CD14-positive monocyte (primary cell): ENCODE measurements at regions not wholly inside any gene's neighbourhood (a gene's known extent, or its start where the extent isn't known, plus 50 kb on each side); places are given as distances from the start of the nearest gene placed in this dataset.

Experiments used
- DNase-seq, 3 donors: peaks; one replicate each; pipeline ENCODE4 v3.0.0-alpha.2; 2011 to 2022
- H2AFZ ChIP-seq: 2 replicates; pipeline ENCODE4 v1.6.0; 2012; ENCODE audit warnings: mild to moderate bottlenecking, low read depth, low read length, inconsistent platforms; ENCODE audit not compliant: insufficient read depth, poor library complexity, severe bottlenecking
- H3K27ac ChIP-seq, 2 donors: 1 replicate in 1 of 2; 2 replicates in 1 of 2; pipeline ENCODE4 v1.5.1; 2012 to 2013; ENCODE audit warnings: low read length in 2 of 2, control low read depth in 1 of 2, inconsistent platforms in 1 of 2, low read depth in 1 of 2, mild to moderate bottlenecking in 1 of 2
- H3K27me3 ChIP-seq, 2 donors: one replicate each; pipeline versions ENCODE4 v1.6.0 to v1.6.1; 2011 to 2013; ENCODE audit warnings: low read length in 2 of 2; ENCODE audit not compliant: control insufficient read depth in 2 of 2, insufficient read depth in 2 of 2
- H3K36me3 ChIP-seq, 2 donors: replicated peaks in 1 of 2; 1 replicate in 1 of 2; 2 replicates in 1 of 2; pipeline versions ENCODE4 v1.5.1 to v1.6.1; 2012 to 2013; ENCODE audit warnings: low read length in 2 of 2, control low read depth in 1 of 2, inconsistent platforms in 1 of 2, mild to moderate bottlenecking in 1 of 2; ENCODE audit not compliant: insufficient read depth in 2 of 2, control insufficient read depth in 1 of 2
- H3K4me1 ChIP-seq, 2 donors: 1 replicate in 1 of 2; 2 replicates in 1 of 2; pipeline versions ENCODE4 v1.5.1 to v1.6.1; 2012 to 2013; ENCODE audit warnings: low read length in 2 of 2, control low read depth in 1 of 2, inconsistent platforms in 1 of 2, mild to moderate bottlenecking in 1 of 2, moderate library complexity in 1 of 2; ENCODE audit not compliant: insufficient read depth in 2 of 2, control insufficient read depth in 1 of 2
- H3K4me2 ChIP-seq: replicated peaks from 2 replicates; pipeline ENCODE3; 2012; ENCODE audit warnings: low read length, moderate library complexity, mild to moderate bottlenecking; ENCODE audit not compliant: poor library complexity, severe bottlenecking; ENCODE audit errors: extremely low read depth
- H3K4me3 ChIP-seq, 3 experiments: fragments of 200-600 bp in 1 of 3; sonication (generic) in 1 of 3; replicated peaks in 1 of 3; 1 replicate in 2 of 3; 2 replicates in 1 of 3; pipeline ENCODE4 v1.5.1; 2011 to 2013; ENCODE audit warnings: low read length in 3 of 3, mild to moderate bottlenecking in 3 of 3, control low read depth in 2 of 3, low read depth in 2 of 3, inconsistent platforms in 1 of 3, moderate library complexity in 1 of 3
- H3K79me2 ChIP-seq: 2 replicates; pipeline ENCODE4 v1.6.0; 2012; ENCODE audit warnings: mild to moderate bottlenecking, control low read depth, inconsistent platforms, low read length, moderate library complexity; ENCODE audit not compliant: insufficient read depth
- H3K9ac ChIP-seq: 2 replicates; pipeline ENCODE4 v1.6.0; 2017; ENCODE audit warnings: low read length, mild to moderate bottlenecking; ENCODE audit not compliant: insufficient read depth, poor library complexity, severe bottlenecking
- H3K9me3 ChIP-seq, 2 donors: replicated peaks in 1 of 2; 1 replicate in 1 of 2; 2 replicates in 1 of 2; pipeline versions ENCODE4 v1.5.1 to v1.6.1; 2012 to 2013; ENCODE audit warnings: low read length in 2 of 2, control low read depth in 1 of 2; ENCODE audit not compliant: control insufficient read depth in 1 of 2, insufficient read depth in 1 of 2
- H4K20me1 ChIP-seq: 2 replicates; pipeline ENCODE4 v1.6.0; 2012; ENCODE audit warnings: mild to moderate bottlenecking, low read length, control low read depth, moderate library complexity; ENCODE audit not compliant: insufficient read depth
- H3K27ac Mint-ChIP-seq, 7 donors: one replicate each; pipeline ENCODE4 v1.8.0; 2020; ENCODE audit warnings: mild to moderate bottlenecking in 7 of 7, mixed read lengths in 7 of 7, moderate library complexity in 6 of 7, inconsistent platforms in 2 of 7
- H3K27me3 Mint-ChIP-seq, 3 donors: one replicate each; pipeline ENCODE4 v1.8.0; 2021 to 2022; ENCODE audit warnings: low read depth in 3 of 3, mild to moderate bottlenecking in 3 of 3, mixed read lengths in 3 of 3, moderate library complexity in 3 of 3, inconsistent platforms in 1 of 3
- H3K36me3 Mint-ChIP-seq, 2 donors: one replicate each; pipeline ENCODE4 v1.8.0; 2020; ENCODE audit warnings: mixed read lengths in 2 of 2, inconsistent platforms in 1 of 2, mild to moderate bottlenecking in 1 of 2
- H3K4me1 Mint-ChIP-seq: one replicate; pipeline ENCODE4 v1.8.0; 2020; ENCODE audit warnings: mild to moderate bottlenecking, mixed read lengths
- H3K4me3 Mint-ChIP-seq, 2 donors: one replicate each; pipeline ENCODE4 v1.8.0; 2020; ENCODE audit warnings: mild to moderate bottlenecking in 2 of 2, mixed read lengths in 2 of 2, moderate library complexity in 1 of 2
- H3K9me3 Mint-ChIP-seq, 7 donors: one replicate each; pipeline ENCODE4 v1.8.0; 2020 to 2022; ENCODE audit warnings: mixed read lengths in 7 of 7, mild to moderate bottlenecking in 6 of 7, moderate library complexity in 6 of 7, inconsistent platforms in 2 of 7
- WGBS: methylation state at CpG from one replicate; pipeline ENCODE4 v1.1.5; 2013; ENCODE audit warnings: missing lambda C conversion rate; ENCODE audit not compliant: insufficient coverage; 5-methylcytosine and 5-hydroxymethylcytosine counted together
- intact Hi-C, 2 donors: fragments of 100-400 bp; cut with micrococcal nuclease; formaldehyde crosslinking; loops; one replicate each; pipeline versions ENCODE4 v1.15.0 to v1.15.1; 2023
- TF ChIP-seq, protein P1 (sequence below): fragments of 200-600 bp; IDR thresholded peaks from one replicate; pipeline ENCODE4 v1.8.0; 2022; ENCODE audit warnings: antibody characterized with exemption, mild to moderate bottlenecking

DNA sequence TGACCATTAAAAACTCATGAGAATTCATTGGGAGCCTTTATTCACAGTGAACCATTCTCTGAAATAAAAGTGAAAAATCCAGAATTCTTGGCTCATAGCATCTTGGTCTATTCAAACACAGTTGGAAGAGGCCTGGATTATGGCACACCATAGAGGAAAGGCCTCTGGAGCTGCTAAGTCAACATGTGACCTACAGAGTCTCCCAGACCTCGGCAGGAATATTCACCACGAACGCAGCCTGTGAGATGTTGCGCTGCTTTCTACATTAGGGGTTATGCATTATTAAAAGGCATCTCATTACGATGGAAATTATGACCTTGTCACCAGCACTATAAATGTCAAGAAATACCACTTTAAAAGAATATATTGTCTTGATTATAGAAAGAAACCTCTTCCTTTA is 132.6 kb downstream of the EFNB2 start:
- H2AFZ ChIP-seq = no peak overlapping the region
- H3K4me3 ChIP-seq = no peak overlapping the region
- H3K9me3 ChIP-seq = no peaks in the 10 kb centered on the region
- peaks cover 2 to 4% (median 3%) of the 10 kb centered on the region in 3 donors for H3K27me3 Mint-ChIP-seq
- TF ChIP-seq, protein P1, sequence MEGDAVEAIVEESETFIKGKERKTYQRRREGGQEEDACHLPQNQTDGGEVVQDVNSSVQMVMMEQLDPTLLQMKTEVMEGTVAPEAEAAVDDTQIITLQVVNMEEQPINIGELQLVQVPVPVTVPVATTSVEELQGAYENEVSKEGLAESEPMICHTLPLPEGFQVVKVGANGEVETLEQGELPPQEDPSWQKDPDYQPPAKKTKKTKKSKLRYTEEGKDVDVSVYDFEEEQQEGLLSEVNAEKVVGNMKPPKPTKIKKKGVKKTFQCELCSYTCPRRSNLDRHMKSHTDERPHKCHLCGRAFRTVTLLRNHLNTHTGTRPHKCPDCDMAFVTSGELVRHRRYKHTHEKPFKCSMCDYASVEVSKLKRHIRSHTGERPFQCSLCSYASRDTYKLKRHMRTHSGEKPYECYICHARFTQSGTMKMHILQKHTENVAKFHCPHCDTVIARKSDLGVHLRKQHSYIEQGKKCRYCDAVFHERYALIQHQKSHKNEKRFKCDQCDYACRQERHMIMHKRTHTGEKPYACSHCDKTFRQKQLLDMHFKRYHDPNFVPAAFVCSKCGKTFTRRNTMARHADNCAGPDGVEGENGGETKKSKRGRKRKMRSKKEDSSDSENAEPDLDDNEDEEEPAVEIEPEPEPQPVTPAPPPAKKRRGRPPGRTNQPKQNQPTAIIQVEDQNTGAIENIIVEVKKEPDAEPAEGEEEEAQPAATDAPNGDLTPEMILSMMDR = no peak
- H3K9me3 Mint-ChIP-seq = peaks cover 0 to 7% (median 0%) of the 10 kb centered on the region in 7 donors
- no peak overlapping the region for H3K27ac Mint-ChIP-seq
- H3K4me1 ChIP-seq = no peaks in the 10 kb centered on the region
- DNase-seq = no peak
- no peaks in the 10 kb centered on the region for H4K20me1 ChIP-seq
- H3K36me3 Mint-ChIP-seq = no peaks in the 10 kb centered on the region
- H3K27me3 ChIP-seq = no peaks in the 10 kb centered on the region
- no peak overlapping the region for H3K9ac ChIP-seq
- no peaks in the 10 kb centered on the region for H3K36me3 ChIP-seq
- H3K4me1 Mint-ChIP-seq = no peaks in the 10 kb centered on the region
- intact Hi-C loops = no loop called here
- no peak overlapping the region for H3K27ac ChIP-seq
- H3K4me3 Mint-ChIP-seq = no peak overlapping the region
- 100% methylated on average over 1 of the region's 5 CpGs for WGBS
- H3K4me2 ChIP-seq = no peak overlapping the region
- no peaks in the 10 kb centered on the region for H3K79me2 ChIP-seq

DNA sequence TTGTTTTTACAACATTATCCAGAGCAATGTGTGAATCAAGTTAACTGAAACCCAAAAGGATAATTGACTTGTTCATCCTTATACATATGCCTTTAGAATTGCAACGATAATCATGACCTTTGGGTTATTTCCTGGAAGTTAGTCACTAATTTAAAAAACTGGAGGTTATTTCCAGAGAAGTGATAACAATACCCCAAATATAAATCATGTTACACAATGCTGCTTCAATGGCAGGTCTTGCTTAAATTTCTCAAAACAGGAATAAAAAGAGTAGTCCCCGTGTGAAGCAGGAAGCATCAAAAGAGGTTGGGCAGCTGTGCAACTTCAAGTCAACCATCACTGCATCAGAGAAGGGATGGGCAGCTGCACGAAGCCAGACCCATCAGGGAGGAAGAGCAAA is 134.4 kb downstream of the EFNB2 start:
- Mint-ChIP-seq H3K27me3 (peaks cover 2 to 3% (median 2%) of the 10 kb centered on the region in 3 donors), H3K4me1 (no peaks in the 10 kb centered on the region), H3K27ac (no peak overlapping the region), H3K4me3 (no peak overlapping the region), H3K36me3 (no peaks in the 10 kb centered on the region), H3K9me3 (no peaks in the 10 kb centered on the region)
- H3K36me3 ChIP-seq = no peaks in the 10 kb centered on the region
- 60% methylated on average over 2 of the region's 3 CpGs for WGBS
- no peak overlapping the region for H3K9ac ChIP-seq
- no peak overlapping the region for H3K27ac ChIP-seq
- no peak overlapping the region for H3K4me3 ChIP-seq
- no peaks in the 10 kb centered on the region for H3K27me3 ChIP-seq
- intact Hi-C loops = no loop called here
- H3K4me2 ChIP-seq = no peak overlapping the region
- H2AFZ ChIP-seq = no peak overlapping the region
- H4K20me1 ChIP-seq = no peaks in the 10 kb centered on the region
- H3K79me2 ChIP-seq = no peaks in the 10 kb centered on the region
- H3K9me3 ChIP-seq = no peaks in the 10 kb centered on the region
- DNase-seq = no peak
- TF ChIP-seq, protein P1 = no peak
- H3K4me1 ChIP-seq = no peaks in the 10 kb centered on the region
